Naive thymus-derived CD4-positive, alpha-beta T cell (primary cell): ENCODE measurements at regions not wholly inside any gene's neighbourhood (a gene's known extent, or its start where the extent isn't known, plus 50 kb on each side); places are given as distances from the start of the nearest gene placed in this dataset.
"Not testable (repeated sequence)": the region's sequence is repeated elsewhere in the genome, so short reads cannot be mapped to it uniquely, and the experiment has no call there.

Source experiments
- ATAC-seq: fragments of 150-1000 bp; cut with Tn5 transposase; 2 replicates; pipeline ENCODE4 v1.10.0; 2021; ENCODE audit warnings: mild to moderate bottlenecking, moderate library complexity
- CTCF ChIA-PET: fragments of 350-600 bp; sonication (Branson Sonifier 250); formaldehyde crosslinking; loops from one replicate; lab custom pipeline; 2021; ENCODE audit warnings: antibody characterized with exemption; lab: Charles Lee
- POLR2A ChIA-PET: fragments of 350-600 bp; sonication (Branson Sonifier 250); formaldehyde crosslinking; loops from one replicate; lab custom pipeline; 2021; ENCODE audit warnings: antibody characterized with exemption, inconsistent platforms; lab: Charles Lee
- DNase-seq, 9 donors: peaks; one replicate each; pipeline versions ENCODE4 v3.0.0 to v3.0.0-alpha.2; 2020 to 2022; ENCODE audit warnings: mixed read lengths in 1 of 9
- H3K27ac ChIP-seq: one replicate; pipeline ENCODE4 v1.7.0; 2013; ENCODE audit warnings: mild to moderate bottlenecking, low read depth, low read length, moderate library complexity
- H3K27me3 ChIP-seq, 2 donors: one replicate each; pipeline ENCODE4 v1.7.0; 2013; ENCODE audit warnings: low read length in 2 of 2, mild to moderate bottlenecking in 2 of 2, moderate library complexity in 2 of 2; ENCODE audit not compliant: control insufficient read depth in 2 of 2, insufficient read depth in 2 of 2
- H3K36me3 ChIP-seq, 3 experiments: 1 replicate in 2 of 3; 2 replicates in 1 of 3; pipeline ENCODE4 v1.7.0; 2013; ENCODE audit warnings: low read length in 3 of 3, mild to moderate bottlenecking in 3 of 3, moderate library complexity in 1 of 3; ENCODE audit not compliant: insufficient read depth in 3 of 3, control insufficient read depth in 2 of 3
- H3K4me1 ChIP-seq, 2 donors: one replicate each; pipeline ENCODE4 v1.7.0; 2013; ENCODE audit warnings: low read length in 2 of 2, mild to moderate bottlenecking in 2 of 2, moderate library complexity in 1 of 2; ENCODE audit not compliant: control insufficient read depth in 2 of 2, insufficient read depth in 2 of 2
- H3K4me3 ChIP-seq: 2 replicates; pipeline ENCODE4 v1.7.0; 2013; ENCODE audit warnings: mild to moderate bottlenecking, low read length
- H3K9me3 ChIP-seq, 3 experiments: 1 replicate in 2 of 3; 2 replicates in 1 of 3; pipeline ENCODE4 v1.7.0; 2013; ENCODE audit warnings: low read length in 3 of 3; ENCODE audit not compliant: control insufficient read depth in 2 of 3
- H3K27ac Mint-ChIP-seq, 9 donors: one replicate each; pipeline ENCODE4 v1.8.0; 2020 to 2022; ENCODE audit warnings: mixed read lengths in 9 of 9, mild to moderate bottlenecking in 8 of 9, moderate library complexity in 5 of 9, inconsistent platforms in 2 of 9
- H3K27me3 Mint-ChIP-seq, 5 donors: one replicate each; pipeline ENCODE4 v1.8.0; 2021 to 2022; ENCODE audit warnings: mixed read lengths in 5 of 5, mild to moderate bottlenecking in 1 of 5
- H3K36me3 Mint-ChIP-seq, 5 donors: one replicate each; pipeline ENCODE4 v1.8.0; 2020 to 2022; ENCODE audit warnings: mixed read lengths in 5 of 5, mild to moderate bottlenecking in 3 of 5, inconsistent platforms in 1 of 5
- H3K4me1 Mint-ChIP-seq, 7 donors: one replicate each; pipeline ENCODE4 v1.8.0; 2020 to 2022; ENCODE audit warnings: mixed read lengths in 7 of 7, mild to moderate bottlenecking in 3 of 7, inconsistent platforms in 1 of 7
- H3K4me3 Mint-ChIP-seq, 10 donors: one replicate each; pipeline ENCODE4 v1.8.0; 2020 to 2022; ENCODE audit warnings: mild to moderate bottlenecking in 10 of 10, mixed read lengths in 10 of 10, moderate library complexity in 6 of 10, inconsistent platforms in 2 of 10
- H3K9me3 Mint-ChIP-seq, 11 donors: one replicate each; pipeline ENCODE4 v1.8.0; 2020 to 2022; ENCODE audit warnings: mixed read lengths in 11 of 11, mild to moderate bottlenecking in 4 of 11, inconsistent platforms in 1 of 11, moderate library complexity in 1 of 11
- intact Hi-C, 2 donors: fragments of 100-400 bp; cut with micrococcal nuclease; formaldehyde crosslinking; loops; one replicate each; pipeline ENCODE4 v1.15.1; 2023

DNA sequence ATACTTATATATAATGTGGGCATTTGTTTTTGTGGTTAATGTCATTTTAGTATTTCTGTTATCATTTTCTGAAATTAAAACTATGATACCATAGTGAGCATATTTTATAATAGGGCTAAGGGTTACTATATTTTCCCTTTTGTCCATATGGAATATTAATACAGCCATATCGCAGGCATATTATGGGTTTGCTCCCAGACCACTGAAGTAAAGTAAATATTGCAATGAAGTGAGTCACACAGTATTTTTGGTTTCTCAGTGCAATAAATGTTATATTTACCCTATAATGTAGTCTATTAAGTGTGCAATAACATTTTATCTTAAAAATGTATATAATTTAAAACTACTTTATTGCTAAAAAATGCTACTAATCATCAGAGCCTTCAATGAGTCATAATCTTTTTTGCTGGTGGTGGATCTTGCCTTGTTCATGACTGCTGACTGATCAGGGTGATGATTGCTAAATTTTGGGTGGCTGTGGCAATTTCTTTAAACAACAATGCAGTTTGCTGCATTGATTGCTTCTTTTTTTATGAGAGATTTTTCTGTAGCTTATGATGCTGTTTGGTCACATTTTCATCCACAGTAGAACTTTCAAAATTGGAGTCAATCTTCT is 1044.5 kb upstream of the NOVA1 start:
- H3K9me3 ChIP-seq, result no peaks in the 10 kb centered on the region
- H3K4me3 Mint-ChIP-seq, result no peak overlapping the region
- H3K4me1 Mint-ChIP-seq, result no peaks in the 10 kb centered on the region
- POLR2A ChIA-PET, result no interaction called here
- no peak for DNase-seq
- no peaks in the 10 kb centered on the region for H3K36me3 Mint-ChIP-seq
- no peaks in the 10 kb centered on the region for H3K27me3 ChIP-seq
- H3K36me3 ChIP-seq, result no peaks in the 10 kb centered on the region
- peaks cover 0 to 26% (median 7%) of the 10 kb centered on the region in 11 donors for H3K9me3 Mint-ChIP-seq
- H3K27ac ChIP-seq, result no peak overlapping the region
- H3K27ac Mint-ChIP-seq, result no peak overlapping the region
- no peak for ATAC-seq
- intact Hi-C loops, result no loop called here
- no peaks in the 10 kb centered on the region for H3K4me1 ChIP-seq
- CTCF ChIA-PET, result no interaction called here
- no peaks in the 10 kb centered on the region for H3K27me3 Mint-ChIP-seq
- no peak overlapping the region for H3K4me3 ChIP-seq

DNA sequence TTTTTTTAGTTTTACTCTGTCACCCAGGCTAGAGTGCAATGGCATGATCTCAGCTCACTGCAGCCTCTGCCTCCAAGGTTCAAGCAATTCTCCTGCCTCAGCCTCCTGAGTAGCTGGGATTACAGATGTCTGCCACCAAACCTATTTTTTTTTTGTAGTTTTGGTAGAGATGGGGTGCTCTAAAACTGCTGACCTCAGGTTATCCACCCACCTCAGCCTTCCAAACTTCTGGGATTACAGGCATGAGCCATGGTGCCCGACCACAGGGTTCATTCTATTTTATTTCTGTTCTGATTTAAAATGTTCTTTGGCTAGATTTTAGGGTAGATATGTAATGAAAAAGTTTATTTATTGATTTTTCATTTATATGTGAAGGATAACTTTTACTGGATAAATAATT is 1062.8 kb upstream of the NOVA1 start:
- POLR2A ChIA-PET, result no interaction called here

DNA sequence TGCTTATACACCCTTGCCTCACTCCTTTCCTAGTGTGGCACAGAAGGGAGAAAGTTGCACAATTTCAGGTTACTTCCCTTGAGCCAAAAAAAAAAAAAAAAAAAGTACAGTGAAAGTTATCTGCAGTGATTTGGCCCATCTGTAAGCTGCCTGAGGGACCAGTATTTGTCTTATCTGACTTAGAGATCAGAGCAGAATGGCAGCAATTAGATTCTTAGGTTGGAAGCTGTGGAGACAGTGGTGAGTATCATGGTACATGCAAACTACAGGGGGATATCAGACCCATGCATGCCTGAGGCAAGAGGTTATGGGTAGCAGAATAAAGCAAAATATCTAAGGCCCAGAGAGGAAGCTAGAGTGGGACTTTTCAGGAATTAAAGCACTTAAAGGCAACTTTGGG is 1070.7 kb upstream of the NOVA1 start:
- Histone ChIP-seq H3K9me3 (no peaks in the 10 kb centered on the region), H3K27me3 (no peaks in the 10 kb centered on the region), H3K36me3 (no peaks in the 10 kb centered on the region), H3K4me1 (no peaks in the 10 kb centered on the region), H3K4me3 (no peak overlapping the region), H3K27ac (no peak overlapping the region)
- peaks cover 6 to 49% (median 23%) of the 10 kb centered on the region in 11 donors for H3K9me3 Mint-ChIP-seq
- intact Hi-C loops, result no loop called here
- ChIA-PET CTCF (no interaction called here), POLR2A (no interaction called here)
- H3K4me3 Mint-ChIP-seq, result no peak overlapping the region
- no peaks in the 10 kb centered on the region for H3K27me3 Mint-ChIP-seq
- peaks cover 0 to 5% (median 0%) of the 10 kb centered on the region in 5 donors for H3K36me3 Mint-ChIP-seq
- ATAC-seq (no peak), DNase-seq (no peak)
- no peaks in the 10 kb centered on the region for H3K4me1 Mint-ChIP-seq
- H3K27ac Mint-ChIP-seq, result no peak overlapping the region

More for the DNA sequence above, 1062.8 kb upstream of the NOVA1 start:
- no peak overlapping the region for H3K27ac ChIP-seq
- Mint-ChIP-seq H3K27me3 (no peaks in the 10 kb centered on the region), H3K27ac (no peak overlapping the region), H3K4me3 (no peak overlapping the region), H3K9me3 (peaks cover 3 to 49% (median 24%) of the 10 kb centered on the region in 11 donors), H3K36me3 (no peaks in the 10 kb centered on the region), H3K4me1 (no peaks in the 10 kb centered on the region)
- DNase-seq (no peak), ATAC-seq (no peak)
- peaks cover 0 to 12% (median 0%) of the 10 kb centered on the region in 3 experiments for H3K9me3 ChIP-seq
- no peaks in the 10 kb centered on the region for H3K27me3 ChIP-seq
- H3K36me3 ChIP-seq, result no peaks in the 10 kb centered on the region
- CTCF ChIA-PET, result no interaction called here
- no peaks in the 10 kb centered on the region for H3K4me1 ChIP-seq
- H3K4me3 ChIP-seq, result no peak overlapping the region
- intact Hi-C loops, result no loop called here

DNA sequence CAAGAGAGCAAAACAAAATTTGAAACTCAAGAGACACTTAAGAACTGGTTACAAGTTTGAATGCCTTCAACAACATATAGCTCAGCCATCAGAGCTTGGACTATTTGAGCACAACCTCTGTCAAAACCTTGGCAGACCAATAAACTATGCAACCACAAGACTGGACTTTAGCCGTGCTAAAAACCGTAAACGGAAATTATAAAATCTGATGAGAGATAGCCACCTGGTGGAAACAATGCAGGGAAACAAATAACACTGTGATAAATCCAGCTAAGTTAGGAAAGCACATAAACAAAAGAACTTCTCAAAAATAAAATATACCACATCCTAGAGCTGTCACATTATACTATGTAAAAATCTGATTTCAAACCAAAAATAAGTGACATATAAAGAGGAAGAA is 1074.2 kb upstream of the NOVA1 start:
- DNase-seq (no peak), ATAC-seq (no peak)
- Histone ChIP-seq H3K36me3 (no peaks in the 10 kb centered on the region), H3K27ac (no peak overlapping the region), H3K9me3 (no peaks in the 10 kb centered on the region), H3K27me3 (no peaks in the 10 kb centered on the region), H3K4me3 (no peak overlapping the region), H3K4me1 (no peaks in the 10 kb centered on the region)
- Mint-ChIP-seq H3K27ac (no peak overlapping the region), H3K36me3 (peaks cover 0 to 5% (median 0%) of the 10 kb centered on the region in 5 donors), H3K4me3 (no peak overlapping the region), H3K27me3 (no peaks in the 10 kb centered on the region), H3K9me3 (peaks cover 4 to 42% (median 14%) of the 10 kb centered on the region in 11 donors), H3K4me1 (no peaks in the 10 kb centered on the region)
- intact Hi-C loops, result no loop called here
- ChIA-PET CTCF (no interaction called here), POLR2A (no interaction called here)

DNA sequence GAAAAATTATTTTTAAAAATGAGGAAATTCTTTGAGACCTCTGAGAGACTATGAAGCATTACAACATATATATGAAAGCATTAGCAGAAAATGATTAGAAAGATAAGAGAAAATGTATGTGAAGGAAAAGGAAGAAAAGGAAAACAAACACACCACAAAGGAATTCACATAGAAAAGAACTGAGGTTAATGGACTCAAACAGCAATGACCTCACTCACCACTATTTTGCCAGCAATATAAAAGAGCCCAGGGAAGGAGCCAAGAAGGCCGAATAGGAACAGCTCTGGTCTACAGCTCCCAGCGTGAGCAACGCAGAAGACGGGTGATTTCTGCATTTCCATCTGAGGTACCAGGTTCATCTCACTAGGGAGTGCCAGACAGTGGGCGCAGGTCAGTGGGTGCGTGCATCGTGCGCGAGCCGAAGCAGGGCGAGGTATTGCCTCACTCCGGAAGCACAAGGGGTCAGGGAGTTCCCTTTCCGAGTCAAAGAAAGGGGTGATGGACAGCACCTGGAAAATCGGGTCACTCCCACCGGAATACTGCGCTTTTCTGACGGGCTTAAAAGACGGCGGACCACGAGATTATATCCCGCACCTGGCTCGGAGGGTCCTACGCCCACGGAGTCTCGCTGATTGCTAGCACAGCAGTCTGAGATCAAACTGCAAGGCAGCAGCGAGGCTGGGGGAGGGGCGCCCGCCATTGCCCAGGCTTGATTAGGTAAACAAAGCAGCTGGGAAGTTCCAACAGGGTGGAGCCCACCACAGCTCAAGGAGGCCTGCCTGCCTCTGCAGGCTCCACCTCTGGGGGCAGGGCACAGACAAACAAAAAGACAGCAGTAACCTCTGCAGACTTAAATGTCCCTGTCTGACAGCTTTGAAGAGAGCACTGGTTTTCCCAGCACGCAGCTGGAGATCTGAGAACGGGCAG is 1075.2 kb upstream of the NOVA1 start:
- H3K4me1 Mint-ChIP-seq, result not testable (repeated sequence)

DNA sequence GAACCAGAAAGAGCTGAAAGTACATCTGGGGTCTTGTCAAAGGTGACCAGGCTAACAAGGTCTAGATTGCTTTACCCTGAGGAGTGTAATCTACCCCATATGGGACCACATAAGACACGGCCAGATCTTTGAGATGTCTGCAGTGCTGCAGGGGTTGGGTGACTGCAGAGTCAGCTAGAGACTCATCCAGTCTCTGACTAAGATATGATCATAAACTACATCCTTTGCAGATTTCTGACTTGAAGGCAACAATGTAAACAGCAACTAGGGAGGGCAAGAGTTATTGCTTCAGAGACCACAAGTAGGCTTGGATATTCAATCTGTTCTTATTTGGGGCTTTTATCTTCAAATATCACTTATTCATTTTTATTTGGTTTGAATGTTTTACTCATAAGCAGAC is 1080.5 kb upstream of the FOXG1 start:
- H3K27ac ChIP-seq, result no peak overlapping the region
- no peak overlapping the region for H3K27ac Mint-ChIP-seq
- POLR2A ChIA-PET, result no interaction called here
- CTCF ChIA-PET, result no interaction called here
- H3K27me3 ChIP-seq, result no peaks in the 10 kb centered on the region
- H3K4me3 ChIP-seq, result no peak overlapping the region
- ATAC-seq (no peak), DNase-seq (no peak)
- no peaks in the 10 kb centered on the region for H3K9me3 ChIP-seq
- H3K4me3 Mint-ChIP-seq, result no peak overlapping the region
- no peaks in the 10 kb centered on the region for H3K4me1 Mint-ChIP-seq
- no peaks in the 10 kb centered on the region for H3K27me3 Mint-ChIP-seq
- intact Hi-C loops, result no loop called here
- H3K9me3 Mint-ChIP-seq, result peaks cover 0 to 27% (median 10%) of the 10 kb centered on the region in 11 donors
- H3K36me3 Mint-ChIP-seq, result no peaks in the 10 kb centered on the region
- no peaks in the 10 kb centered on the region for H3K4me1 ChIP-seq
- no peaks in the 10 kb centered on the region for H3K36me3 ChIP-seq

More for the DNA sequence above, 1075.2 kb upstream of the NOVA1 start:
- peaks cover 4 to 37% (median 13%) of the 10 kb centered on the region in 11 donors for H3K9me3 Mint-ChIP-seq
- H3K36me3 ChIP-seq, CTCF ChIA-PET, DNase-seq, ATAC-seq, H3K27ac ChIP-seq, H3K27ac Mint-ChIP-seq, H3K27me3 ChIP-seq, H3K27me3 Mint-ChIP-seq, H3K36me3 Mint-ChIP-seq, H3K4me1 ChIP-seq, H3K4me3 ChIP-seq, H3K4me3 Mint-ChIP-seq, H3K9me3 ChIP-seq, intact Hi-C loops, POLR2A ChIA-PET: not testable (repeated sequence)
